ENCODE measurements at regions not wholly inside any gene's neighbourhood (a gene's known extent, or its start where the extent isn't known, plus 50 kb on each side); places are given as distances from the start of the nearest gene placed in this dataset.

- Histone ChIP-seq H3K9ac (ENCODE audit: insufficient read depth, low read length, poor library complexity, severe bottlenecking) (no peak overlapping the region), H2AFZ (ENCODE audit: insufficient read depth, low read depth, low read length, poor library complexity, severe bottlenecking) (no peak overlapping the region), H3K4me2 (replicated peaks; ENCODE audit: extremely low read depth, low read length, poor library complexity, severe bottlenecking) (no peak overlapping the region), H3K36me3 (replicated peaks in 1 of 2; ENCODE audit: control insufficient read depth in 1 of 2, insufficient read depth in 2 of 2, low read length in 2 of 2) (no peaks in the 10 kb centered on the region), H3K4me1 (ENCODE audit: control insufficient read depth in 1 of 2, insufficient read depth in 2 of 2, low read length in 2 of 2) (no peaks in the 10 kb centered on the region), H3K27ac (ENCODE audit: low read depth in 1 of 2, low read length in 2 of 2) (no peak overlapping the region), H4K20me1 (ENCODE audit: insufficient read depth, low read length) (no peaks in the 10 kb centered on the region), H3K27me3 (ENCODE audit: control insufficient read depth in 2 of 2, insufficient read depth in 2 of 2, low read length in 2 of 2) (peaks cover 6 to 11% of the 10 kb centered on the region in 2 donors), H3K9me3 (replicated peaks in 1 of 2; ENCODE audit: control insufficient read depth in 1 of 2, insufficient read depth in 1 of 2, low read length in 2 of 2) (no peaks in the 10 kb centered on the region), H3K4me3 (replicated peaks in 1 of 3; ENCODE audit: low read depth in 2 of 3, low read length in 3 of 3) (no peak overlapping the region), H3K79me2 (ENCODE audit: insufficient read depth, low read length) (no peaks in the 10 kb centered on the region)
- no peaks in the 10 kb centered on the region for H3K9me3 Mint-ChIP-seq
- no peaks in the 10 kb centered on the region for H3K4me1 Mint-ChIP-seq
- WGBS (ENCODE audit: insufficient coverage), result 85% methylated on average over 6 of the region's 7 CpGs
- no peak overlapping the region for H3K27ac Mint-ChIP-seq
- intact Hi-C loops (cut with micrococcal nuclease), result no loop called here
- TF ChIP-seq CTCF (IDR thresholded peaks at IDR 0.05), result no peak
- H3K27me3 Mint-ChIP-seq (ENCODE audit: low read depth in 3 of 3), result peaks cover 13 to 19% (median 19%) of the 10 kb centered on the region in 3 donors
- DNase-seq, result no peak
- H3K4me3 Mint-ChIP-seq, result no peak overlapping the region
- H3K36me3 Mint-ChIP-seq, result no peaks in the 10 kb centered on the region
Measured at GRCh38 chr11:33417121-33417520, 159.9 kb downstream of the HIPK3 start.

- H3K79me2 ChIP-seq (ENCODE audit: insufficient read depth, low read length), result no peaks in the 10 kb centered on the region
Measured at GRCh38 chr11:33413301-33413700, 156.1 kb downstream of the HIPK3 start.

More at GRCh38 chr11:33413301-33413700, 156.1 kb downstream of the HIPK3 start:
- no peak overlapping the region for H3K27ac Mint-ChIP-seq
- no peak overlapping the region for H2AFZ ChIP-seq (ENCODE audit: insufficient read depth, low read depth, low read length, poor library complexity, severe bottlenecking)
- H3K4me1 Mint-ChIP-seq, result no peaks in the 10 kb centered on the region
- no peak for DNase-seq
- no peak overlapping the region for H3K4me3 Mint-ChIP-seq
- no peak overlapping the region for H3K4me2 ChIP-seq (replicated peaks; ENCODE audit: extremely low read depth, low read length, poor library complexity, severe bottlenecking)
- intact Hi-C loops (cut with micrococcal nuclease), result no loop called here
- H4K20me1 ChIP-seq (ENCODE audit: insufficient read depth, low read length), result no peaks in the 10 kb centered on the region
- H3K9me3 ChIP-seq (replicated peaks in 1 of 2; ENCODE audit: control insufficient read depth in 1 of 2, insufficient read depth in 1 of 2, low read length in 2 of 2), result no peaks in the 10 kb centered on the region
- no peak for TF ChIP-seq CTCF (IDR thresholded peaks at IDR 0.05)
- H3K9ac ChIP-seq (ENCODE audit: insufficient read depth, low read length, poor library complexity, severe bottlenecking), result no peak overlapping the region
- 100% methylated on average over 2 of the region's 4 CpGs for WGBS (ENCODE audit: insufficient coverage)
- peaks cover 19 to 26% (median 23%) of the 10 kb centered on the region in 3 donors for H3K27me3 Mint-ChIP-seq (ENCODE audit: low read depth in 3 of 3)
- peaks cover 18% of the 10 kb centered on the region in 2 donors for H3K27me3 ChIP-seq (ENCODE audit: control insufficient read depth in 2 of 2, insufficient read depth in 2 of 2, low read length in 2 of 2)
- no peaks in the 10 kb centered on the region for H3K4me1 ChIP-seq (ENCODE audit: control insufficient read depth in 1 of 2, insufficient read depth in 2 of 2, low read length in 2 of 2)
- H3K4me3 ChIP-seq (replicated peaks in 1 of 3; ENCODE audit: low read depth in 2 of 3, low read length in 3 of 3), result no peak overlapping the region
- no peaks in the 10 kb centered on the region for H3K9me3 Mint-ChIP-seq
- no peaks in the 10 kb centered on the region for H3K36me3 Mint-ChIP-seq
- no peaks in the 10 kb centered on the region for H3K36me3 ChIP-seq (replicated peaks in 1 of 2; ENCODE audit: control insufficient read depth in 1 of 2, insufficient read depth in 2 of 2, low read length in 2 of 2)
- H3K27ac ChIP-seq (ENCODE audit: low read depth in 1 of 2, low read length in 2 of 2), result no peak overlapping the region
